CD14-positive monocyte (primary cell): ENCODE measurements at regions not wholly inside any gene's neighbourhood (a gene's known extent, or its start where the extent isn't known, plus 50 kb on each side); places are given as distances from the start of the nearest gene placed in this dataset.

ENCODE experiments used
- DNase-seq, 3 donors: peaks; one replicate each; pipeline ENCODE4 v3.0.0-alpha.2; 2011 to 2022
- H2AFZ ChIP-seq: 2 replicates; pipeline ENCODE4 v1.6.0; 2012; ENCODE audit warnings: mild to moderate bottlenecking, low read depth, low read length, inconsistent platforms; ENCODE audit not compliant: insufficient read depth, poor library complexity, severe bottlenecking
- H3K27ac ChIP-seq, 2 donors: 1 replicate in 1 of 2; 2 replicates in 1 of 2; pipeline ENCODE4 v1.5.1; 2012 to 2013; ENCODE audit warnings: low read length in 2 of 2, control low read depth in 1 of 2, inconsistent platforms in 1 of 2, low read depth in 1 of 2, mild to moderate bottlenecking in 1 of 2
- H3K27me3 ChIP-seq, 2 donors: one replicate each; pipeline versions ENCODE4 v1.6.0 to v1.6.1; 2011 to 2013; ENCODE audit warnings: low read length in 2 of 2; ENCODE audit not compliant: control insufficient read depth in 2 of 2, insufficient read depth in 2 of 2
- H3K36me3 ChIP-seq, 2 donors: replicated peaks in 1 of 2; 1 replicate in 1 of 2; 2 replicates in 1 of 2; pipeline versions ENCODE4 v1.5.1 to v1.6.1; 2012 to 2013; ENCODE audit warnings: low read length in 2 of 2, control low read depth in 1 of 2, inconsistent platforms in 1 of 2, mild to moderate bottlenecking in 1 of 2; ENCODE audit not compliant: insufficient read depth in 2 of 2, control insufficient read depth in 1 of 2
- H3K4me1 ChIP-seq, 2 donors: 1 replicate in 1 of 2; 2 replicates in 1 of 2; pipeline versions ENCODE4 v1.5.1 to v1.6.1; 2012 to 2013; ENCODE audit warnings: low read length in 2 of 2, control low read depth in 1 of 2, inconsistent platforms in 1 of 2, mild to moderate bottlenecking in 1 of 2, moderate library complexity in 1 of 2; ENCODE audit not compliant: insufficient read depth in 2 of 2, control insufficient read depth in 1 of 2
- H3K4me2 ChIP-seq: replicated peaks from 2 replicates; pipeline ENCODE3; 2012; ENCODE audit warnings: low read length, moderate library complexity, mild to moderate bottlenecking; ENCODE audit not compliant: poor library complexity, severe bottlenecking; ENCODE audit errors: extremely low read depth
- H3K4me3 ChIP-seq, 3 experiments: fragments of 200-600 bp in 1 of 3; sonication (generic) in 1 of 3; replicated peaks in 1 of 3; 1 replicate in 2 of 3; 2 replicates in 1 of 3; pipeline ENCODE4 v1.5.1; 2011 to 2013; ENCODE audit warnings: low read length in 3 of 3, mild to moderate bottlenecking in 3 of 3, control low read depth in 2 of 3, low read depth in 2 of 3, inconsistent platforms in 1 of 3, moderate library complexity in 1 of 3
- H3K79me2 ChIP-seq: 2 replicates; pipeline ENCODE4 v1.6.0; 2012; ENCODE audit warnings: mild to moderate bottlenecking, control low read depth, inconsistent platforms, low read length, moderate library complexity; ENCODE audit not compliant: insufficient read depth
- H3K9ac ChIP-seq: 2 replicates; pipeline ENCODE4 v1.6.0; 2017; ENCODE audit warnings: low read length, mild to moderate bottlenecking; ENCODE audit not compliant: insufficient read depth, poor library complexity, severe bottlenecking
- H3K9me3 ChIP-seq, 2 donors: replicated peaks in 1 of 2; 1 replicate in 1 of 2; 2 replicates in 1 of 2; pipeline versions ENCODE4 v1.5.1 to v1.6.1; 2012 to 2013; ENCODE audit warnings: low read length in 2 of 2, control low read depth in 1 of 2; ENCODE audit not compliant: control insufficient read depth in 1 of 2, insufficient read depth in 1 of 2
- H4K20me1 ChIP-seq: 2 replicates; pipeline ENCODE4 v1.6.0; 2012; ENCODE audit warnings: mild to moderate bottlenecking, low read length, control low read depth, moderate library complexity; ENCODE audit not compliant: insufficient read depth
- H3K27ac Mint-ChIP-seq, 7 donors: one replicate each; pipeline ENCODE4 v1.8.0; 2020; ENCODE audit warnings: mild to moderate bottlenecking in 7 of 7, mixed read lengths in 7 of 7, moderate library complexity in 6 of 7, inconsistent platforms in 2 of 7
- H3K27me3 Mint-ChIP-seq, 3 donors: one replicate each; pipeline ENCODE4 v1.8.0; 2021 to 2022; ENCODE audit warnings: low read depth in 3 of 3, mild to moderate bottlenecking in 3 of 3, mixed read lengths in 3 of 3, moderate library complexity in 3 of 3, inconsistent platforms in 1 of 3
- H3K36me3 Mint-ChIP-seq, 2 donors: one replicate each; pipeline ENCODE4 v1.8.0; 2020; ENCODE audit warnings: mixed read lengths in 2 of 2, inconsistent platforms in 1 of 2, mild to moderate bottlenecking in 1 of 2
- H3K4me1 Mint-ChIP-seq: one replicate; pipeline ENCODE4 v1.8.0; 2020; ENCODE audit warnings: mild to moderate bottlenecking, mixed read lengths
- H3K4me3 Mint-ChIP-seq, 2 donors: one replicate each; pipeline ENCODE4 v1.8.0; 2020; ENCODE audit warnings: mild to moderate bottlenecking in 2 of 2, mixed read lengths in 2 of 2, moderate library complexity in 1 of 2
- H3K9me3 Mint-ChIP-seq, 7 donors: one replicate each; pipeline ENCODE4 v1.8.0; 2020 to 2022; ENCODE audit warnings: mixed read lengths in 7 of 7, mild to moderate bottlenecking in 6 of 7, moderate library complexity in 6 of 7, inconsistent platforms in 2 of 7
- WGBS: methylation state at CpG from one replicate; pipeline ENCODE4 v1.1.5; 2013; ENCODE audit warnings: missing lambda C conversion rate; ENCODE audit not compliant: insufficient coverage; 5-methylcytosine and 5-hydroxymethylcytosine counted together
- intact Hi-C, 2 donors: fragments of 100-400 bp; cut with micrococcal nuclease; formaldehyde crosslinking; loops; one replicate each; pipeline versions ENCODE4 v1.15.0 to v1.15.1; 2023
- TF ChIP-seq, protein P1 (sequence below): fragments of 200-600 bp; IDR thresholded peaks from one replicate; pipeline ENCODE4 v1.8.0; 2022; ENCODE audit warnings: antibody characterized with exemption, mild to moderate bottlenecking

GRCh38 chr9:118959366-118959765, 409.9 kb downstream of the BRINP1 start:
- Mint-ChIP-seq H3K27ac (no peak overlapping the region), H3K4me3 (no peak overlapping the region), H3K36me3 (no peaks in the 10 kb centered on the region), H3K4me1 (no peaks in the 10 kb centered on the region), H3K9me3 (peaks cover 0 to 6% (median 1%) of the 10 kb centered on the region in 7 donors), H3K27me3 (peaks cover 0 to 1% (median 0%) of the 10 kb centered on the region in 3 donors)
- no peaks in the 10 kb centered on the region for H3K36me3 ChIP-seq
- no peaks in the 10 kb centered on the region for H4K20me1 ChIP-seq
- H3K4me2 ChIP-seq, result no peak overlapping the region
- no peak overlapping the region for H3K27ac ChIP-seq
- H3K4me1 ChIP-seq, result no peaks in the 10 kb centered on the region
- no peak overlapping the region for H2AFZ ChIP-seq
- TF ChIP-seq, protein P1, sequence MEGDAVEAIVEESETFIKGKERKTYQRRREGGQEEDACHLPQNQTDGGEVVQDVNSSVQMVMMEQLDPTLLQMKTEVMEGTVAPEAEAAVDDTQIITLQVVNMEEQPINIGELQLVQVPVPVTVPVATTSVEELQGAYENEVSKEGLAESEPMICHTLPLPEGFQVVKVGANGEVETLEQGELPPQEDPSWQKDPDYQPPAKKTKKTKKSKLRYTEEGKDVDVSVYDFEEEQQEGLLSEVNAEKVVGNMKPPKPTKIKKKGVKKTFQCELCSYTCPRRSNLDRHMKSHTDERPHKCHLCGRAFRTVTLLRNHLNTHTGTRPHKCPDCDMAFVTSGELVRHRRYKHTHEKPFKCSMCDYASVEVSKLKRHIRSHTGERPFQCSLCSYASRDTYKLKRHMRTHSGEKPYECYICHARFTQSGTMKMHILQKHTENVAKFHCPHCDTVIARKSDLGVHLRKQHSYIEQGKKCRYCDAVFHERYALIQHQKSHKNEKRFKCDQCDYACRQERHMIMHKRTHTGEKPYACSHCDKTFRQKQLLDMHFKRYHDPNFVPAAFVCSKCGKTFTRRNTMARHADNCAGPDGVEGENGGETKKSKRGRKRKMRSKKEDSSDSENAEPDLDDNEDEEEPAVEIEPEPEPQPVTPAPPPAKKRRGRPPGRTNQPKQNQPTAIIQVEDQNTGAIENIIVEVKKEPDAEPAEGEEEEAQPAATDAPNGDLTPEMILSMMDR, result no peak
- no peak overlapping the region for H3K4me3 ChIP-seq
- no peaks in the 10 kb centered on the region for H3K27me3 ChIP-seq
- WGBS, result 90% methylated on average over 3 of the region's 5 CpGs
- intact Hi-C loops, result no loop called here
- no peak overlapping the region for H3K9ac ChIP-seq
- no peaks in the 10 kb centered on the region for H3K79me2 ChIP-seq
- no peaks in the 10 kb centered on the region for H3K9me3 ChIP-seq
- DNase-seq, result no peak

- Mint-ChIP-seq H3K9me3 (peaks cover 0 to 3% (median 1%) of the 10 kb centered on the region in 7 donors), H3K4me1 (no peaks in the 10 kb centered on the region), H3K36me3 (no peaks in the 10 kb centered on the region), H3K4me3 (no peak overlapping the region), H3K27ac (no peak overlapping the region), H3K27me3 (peaks cover 0 to 1% (median 0%) of the 10 kb centered on the region in 3 donors)
- Histone ChIP-seq H3K4me2 (no peak overlapping the region), H3K9me3 (no peaks in the 10 kb centered on the region), H3K4me3 (no peak overlapping the region), H4K20me1 (no peaks in the 10 kb centered on the region), H3K4me1 (no peaks in the 10 kb centered on the region), H3K36me3 (no peaks in the 10 kb centered on the region), H2AFZ (no peak overlapping the region), H3K27ac (no peak overlapping the region), H3K27me3 (no peaks in the 10 kb centered on the region), H3K79me2 (no peaks in the 10 kb centered on the region), H3K9ac (no peak overlapping the region)
- TF ChIP-seq, protein P1, result no peak
- DNase-seq, result no peak
- intact Hi-C loops, result no loop called here
- WGBS, result no CpG with 5 or more reads among the region's 1 CpG
These were observed 407.4 kb downstream of the BRINP1 start for GRCh38 chr9:118961857-118962256.
